ENCODE measurements at regions not wholly inside any gene's neighbourhood (a gene's known extent, or its start where the extent isn't known, plus 50 kb on each side); places are given as distances from the start of the nearest gene placed in this dataset.

DNA sequence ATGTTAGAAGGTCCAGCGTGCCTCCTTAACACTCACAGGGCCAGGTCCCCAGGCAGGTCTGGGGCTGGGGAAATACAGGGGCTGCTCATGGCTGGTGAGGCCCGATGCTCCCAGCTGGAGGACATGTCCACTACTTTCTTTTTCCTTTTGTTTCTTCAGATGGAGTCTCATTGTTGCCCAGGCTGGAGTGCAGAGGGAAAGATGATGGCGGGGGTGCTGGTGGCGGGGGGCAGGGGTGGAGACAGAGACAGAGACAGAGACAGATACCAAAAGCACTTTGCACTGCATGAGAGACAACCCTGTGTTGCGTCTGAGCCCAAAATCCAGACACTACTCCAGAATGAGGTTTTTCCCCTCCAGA, 211.0 kb downstream of the SH3BP4 start:
- TF ChIP-seq POLR2AphosphoS5 (IDR thresholded peaks at IDR 0.05; ENCODE audit: low read depth, low read length) (no peak), TCF7L2 (IDR thresholded peaks at IDR 0.05; ENCODE audit: low read depth, low read length) (no peak), SIN3A (IDR thresholded peaks at IDR 0.05; ENCODE audit: borderline replicate concordance, insufficient read depth, low read depth, low read length) (no peak)
- TF ChIP-seq, protein P1, sequence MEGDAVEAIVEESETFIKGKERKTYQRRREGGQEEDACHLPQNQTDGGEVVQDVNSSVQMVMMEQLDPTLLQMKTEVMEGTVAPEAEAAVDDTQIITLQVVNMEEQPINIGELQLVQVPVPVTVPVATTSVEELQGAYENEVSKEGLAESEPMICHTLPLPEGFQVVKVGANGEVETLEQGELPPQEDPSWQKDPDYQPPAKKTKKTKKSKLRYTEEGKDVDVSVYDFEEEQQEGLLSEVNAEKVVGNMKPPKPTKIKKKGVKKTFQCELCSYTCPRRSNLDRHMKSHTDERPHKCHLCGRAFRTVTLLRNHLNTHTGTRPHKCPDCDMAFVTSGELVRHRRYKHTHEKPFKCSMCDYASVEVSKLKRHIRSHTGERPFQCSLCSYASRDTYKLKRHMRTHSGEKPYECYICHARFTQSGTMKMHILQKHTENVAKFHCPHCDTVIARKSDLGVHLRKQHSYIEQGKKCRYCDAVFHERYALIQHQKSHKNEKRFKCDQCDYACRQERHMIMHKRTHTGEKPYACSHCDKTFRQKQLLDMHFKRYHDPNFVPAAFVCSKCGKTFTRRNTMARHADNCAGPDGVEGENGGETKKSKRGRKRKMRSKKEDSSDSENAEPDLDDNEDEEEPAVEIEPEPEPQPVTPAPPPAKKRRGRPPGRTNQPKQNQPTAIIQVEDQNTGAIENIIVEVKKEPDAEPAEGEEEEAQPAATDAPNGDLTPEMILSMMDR (IDR thresholded peaks at IDR 0.05): no peak
- TF ChIP-seq, protein P2, sequence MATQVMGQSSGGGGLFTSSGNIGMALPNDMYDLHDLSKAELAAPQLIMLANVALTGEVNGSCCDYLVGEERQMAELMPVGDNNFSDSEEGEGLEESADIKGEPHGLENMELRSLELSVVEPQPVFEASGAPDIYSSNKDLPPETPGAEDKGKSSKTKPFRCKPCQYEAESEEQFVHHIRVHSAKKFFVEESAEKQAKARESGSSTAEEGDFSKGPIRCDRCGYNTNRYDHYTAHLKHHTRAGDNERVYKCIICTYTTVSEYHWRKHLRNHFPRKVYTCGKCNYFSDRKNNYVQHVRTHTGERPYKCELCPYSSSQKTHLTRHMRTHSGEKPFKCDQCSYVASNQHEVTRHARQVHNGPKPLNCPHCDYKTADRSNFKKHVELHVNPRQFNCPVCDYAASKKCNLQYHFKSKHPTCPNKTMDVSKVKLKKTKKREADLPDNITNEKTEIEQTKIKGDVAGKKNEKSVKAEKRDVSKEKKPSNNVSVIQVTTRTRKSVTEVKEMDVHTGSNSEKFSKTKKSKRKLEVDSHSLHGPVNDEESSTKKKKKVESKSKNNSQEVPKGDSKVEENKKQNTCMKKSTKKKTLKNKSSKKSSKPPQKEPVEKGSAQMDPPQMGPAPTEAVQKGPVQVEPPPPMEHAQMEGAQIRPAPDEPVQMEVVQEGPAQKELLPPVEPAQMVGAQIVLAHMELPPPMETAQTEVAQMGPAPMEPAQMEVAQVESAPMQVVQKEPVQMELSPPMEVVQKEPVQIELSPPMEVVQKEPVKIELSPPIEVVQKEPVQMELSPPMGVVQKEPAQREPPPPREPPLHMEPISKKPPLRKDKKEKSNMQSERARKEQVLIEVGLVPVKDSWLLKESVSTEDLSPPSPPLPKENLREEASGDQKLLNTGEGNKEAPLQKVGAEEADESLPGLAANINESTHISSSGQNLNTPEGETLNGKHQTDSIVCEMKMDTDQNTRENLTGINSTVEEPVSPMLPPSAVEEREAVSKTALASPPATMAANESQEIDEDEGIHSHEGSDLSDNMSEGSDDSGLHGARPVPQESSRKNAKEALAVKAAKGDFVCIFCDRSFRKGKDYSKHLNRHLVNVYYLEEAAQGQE (IDR thresholded peaks at IDR 0.05; ENCODE audit: insufficient read depth in 1 of 2, low read depth in 2 of 2, low read length in 1 of 2): no peak
